Progenitor cell of endocrine pancreas (in vitro differentiated cells): ENCODE measurements at regions not wholly inside any gene's neighbourhood (a gene's known extent, or its start where the extent isn't known, plus 50 kb on each side); places are given as distances from the start of the nearest gene placed in this dataset.

Experiments used
- DNase-seq: peaks from one replicate; pipeline ENCODE4 v3.0.0; 2021; ENCODE audit warnings: low spot score; ENCODE audit not compliant: unreplicated experiment
- H3K27ac Mint-ChIP-seq: 2 replicates; pipeline ENCODE4 v1.8.0; 2021; ENCODE audit warnings: mild to moderate bottlenecking, moderate library complexity, mixed read lengths
- H3K27me3 Mint-ChIP-seq: 2 replicates; pipeline ENCODE4 v1.8.0; 2021; ENCODE audit warnings: mixed read lengths
- H3K36me3 Mint-ChIP-seq: 2 replicates; pipeline ENCODE4 v1.8.0; 2022; ENCODE audit warnings: mixed read lengths; ENCODE audit not compliant: insufficient read depth
- H3K4me1 Mint-ChIP-seq: 2 replicates; pipeline ENCODE4 v1.8.0; 2021; ENCODE audit warnings: low read depth, mixed read lengths
- H3K4me3 Mint-ChIP-seq: 2 replicates; pipeline ENCODE4 v1.8.0; 2021; ENCODE audit warnings: low read depth, mild to moderate bottlenecking, moderate library complexity, mixed read lengths
- H3K9me3 Mint-ChIP-seq: 2 replicates; pipeline ENCODE4 v1.8.0; 2021; ENCODE audit warnings: low read depth, mixed read lengths
- TF ChIP-seq, protein P1 (sequence below): fragments of 200-600 bp; sonication (generic); IDR thresholded peaks from one replicate; pipeline ENCODE4 v1.5.0; 2021; ENCODE audit warnings: antibody characterized with exemption, mild to moderate bottlenecking; ENCODE audit not compliant: unreplicated experiment

GRCh38 chr5:39794513-39795210, 369.9 kb upstream of the DAB2 start:
- Mint-ChIP-seq H3K4me3 (no peak overlapping the region), H3K36me3 (no peaks in the 10 kb centered on the region), H3K27ac (no peak overlapping the region), H3K9me3 (peaks cover 4% of the 10 kb centered on the region), H3K4me1 (no peaks in the 10 kb centered on the region), H3K27me3 (no peaks in the 10 kb centered on the region)
- TF ChIP-seq, protein P1, sequence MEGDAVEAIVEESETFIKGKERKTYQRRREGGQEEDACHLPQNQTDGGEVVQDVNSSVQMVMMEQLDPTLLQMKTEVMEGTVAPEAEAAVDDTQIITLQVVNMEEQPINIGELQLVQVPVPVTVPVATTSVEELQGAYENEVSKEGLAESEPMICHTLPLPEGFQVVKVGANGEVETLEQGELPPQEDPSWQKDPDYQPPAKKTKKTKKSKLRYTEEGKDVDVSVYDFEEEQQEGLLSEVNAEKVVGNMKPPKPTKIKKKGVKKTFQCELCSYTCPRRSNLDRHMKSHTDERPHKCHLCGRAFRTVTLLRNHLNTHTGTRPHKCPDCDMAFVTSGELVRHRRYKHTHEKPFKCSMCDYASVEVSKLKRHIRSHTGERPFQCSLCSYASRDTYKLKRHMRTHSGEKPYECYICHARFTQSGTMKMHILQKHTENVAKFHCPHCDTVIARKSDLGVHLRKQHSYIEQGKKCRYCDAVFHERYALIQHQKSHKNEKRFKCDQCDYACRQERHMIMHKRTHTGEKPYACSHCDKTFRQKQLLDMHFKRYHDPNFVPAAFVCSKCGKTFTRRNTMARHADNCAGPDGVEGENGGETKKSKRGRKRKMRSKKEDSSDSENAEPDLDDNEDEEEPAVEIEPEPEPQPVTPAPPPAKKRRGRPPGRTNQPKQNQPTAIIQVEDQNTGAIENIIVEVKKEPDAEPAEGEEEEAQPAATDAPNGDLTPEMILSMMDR, result no peak
- DNase-seq, result no peak

DNA sequence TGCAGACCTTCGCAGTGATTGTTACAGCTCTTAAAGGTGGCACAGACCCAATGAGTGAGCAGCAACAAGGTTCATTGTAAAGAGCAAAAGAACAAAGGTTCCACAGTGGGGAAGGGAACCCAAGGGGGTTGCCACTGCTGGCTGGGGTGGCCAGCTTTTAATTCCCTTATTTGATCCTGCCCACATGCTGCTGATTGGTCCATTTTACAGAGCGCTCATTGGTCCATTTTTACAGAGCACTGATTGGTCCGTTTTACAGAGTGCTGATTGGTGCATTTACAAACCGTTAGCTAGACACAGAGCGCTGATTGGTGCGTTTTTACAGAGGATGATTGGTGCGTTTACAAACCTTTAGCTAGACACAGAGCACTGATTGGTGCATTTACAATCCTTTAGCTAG, 360.6 kb upstream of the DAB2 start:
- DNase-seq, result no peak
- Mint-ChIP-seq H3K4me1 (no peaks in the 10 kb centered on the region), H3K9me3 (peaks cover 7% of the 10 kb centered on the region), H3K36me3 (no peaks in the 10 kb centered on the region), H3K27me3 (no peaks in the 10 kb centered on the region), H3K27ac (no peak overlapping the region), H3K4me3 (no peak overlapping the region)
- TF ChIP-seq, protein P1, result no peak

GRCh38 chr5:39783756-39784421, 359.1 kb upstream of the DAB2 start:
- Mint-ChIP-seq H3K4me3 (no peak overlapping the region), H3K4me1 (no peaks in the 10 kb centered on the region), H3K27ac (no peak overlapping the region), H3K36me3 (no peaks in the 10 kb centered on the region), H3K27me3 (no peaks in the 10 kb centered on the region), H3K9me3 (peaks cover 7% of the 10 kb centered on the region)
- TF ChIP-seq, protein P1, result no peak
- no peak for DNase-seq

- TF ChIP-seq, protein P1, result no peak
- H3K4me3 Mint-ChIP-seq, result no peak overlapping the region
- H3K27ac Mint-ChIP-seq, result no peak overlapping the region
- H3K4me1 Mint-ChIP-seq, result peaks cover 2% of the 10 kb centered on the region
- H3K27me3 Mint-ChIP-seq, result no peaks in the 10 kb centered on the region
- no peaks in the 10 kb centered on the region for H3K36me3 Mint-ChIP-seq
- no peaks in the 10 kb centered on the region for H3K9me3 Mint-ChIP-seq
- DNase-seq, result no peak
Observed at GRCh38 chr5:39780347-39780746, 355.6 kb upstream of the DAB2 start.

DNA sequence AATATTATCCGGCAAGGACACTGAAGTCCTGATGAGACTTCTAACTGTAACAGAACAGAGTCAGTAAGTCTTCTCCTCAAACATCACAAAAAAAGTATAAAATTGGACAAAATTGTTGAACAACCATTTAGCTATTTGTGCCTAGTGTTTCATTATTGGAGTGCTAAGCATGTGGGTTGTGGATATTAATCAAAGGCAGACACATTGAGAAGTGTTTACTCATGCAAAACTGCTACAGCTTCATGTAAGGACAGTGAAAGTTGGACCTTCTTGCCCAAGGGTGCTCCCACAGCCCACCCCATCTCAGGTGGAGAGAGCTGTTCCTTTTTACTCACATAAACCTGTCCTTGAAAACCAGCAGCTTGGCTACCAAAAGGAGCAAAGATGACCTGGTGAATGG, 355.1 kb upstream of the DAB2 start:
- no peak overlapping the region for H3K4me3 Mint-ChIP-seq
- TF ChIP-seq, protein P1, result no peak
- H3K9me3 Mint-ChIP-seq, result no peaks in the 10 kb centered on the region
- H3K4me1 Mint-ChIP-seq, result peaks cover 2% of the 10 kb centered on the region
- no peaks in the 10 kb centered on the region for H3K27me3 Mint-ChIP-seq
- no peak overlapping the region for H3K27ac Mint-ChIP-seq
- H3K36me3 Mint-ChIP-seq, result no peaks in the 10 kb centered on the region
- DNase-seq, result no peak
